GM23338 (cell line): ENCODE measurements at regions not wholly inside any gene's neighbourhood (a gene's known extent, or its start where the extent isn't known, plus 50 kb on each side); places are given as distances from the start of the nearest gene placed in this dataset.

Experiments used
- ATAC-seq: fragments of 200-7000 bp; cut with Tn5 transposase; 3 replicates; pipeline ENCODE4 v1.9.1; 2020
- DNase-seq: peaks from one replicate; pipeline ENCODE4 v3.0.0-alpha.2; 2015; ENCODE audit warnings: low spot score
- H2AFZ ChIP-seq: fragments of 200-600 bp; sonication (generic); 2 replicates; pipeline ENCODE4 v1.8.0; 2016; ENCODE audit warnings: antibody characterized with exemption, mild to moderate bottlenecking, moderate library complexity
- H3F3A ChIP-seq: fragments of 200-600 bp; sonication (generic); replicated peaks from 2 replicates; pipeline ENCODE4 v1.8.0; 2017; ENCODE audit warnings: antibody characterized with exemption, mixed run types, low read depth
- H3K27ac ChIP-seq: fragments of 200-600 bp; sonication (generic); 2 replicates; pipeline ENCODE4 v1.6.1; 2016; ENCODE audit warnings: low read depth
- H3K27me3 ChIP-seq: fragments of 200-600 bp; sonication (generic); 2 replicates; pipeline ENCODE4 v1.8.0; 2016; ENCODE audit warnings: mild to moderate bottlenecking, mixed run types, moderate library complexity; ENCODE audit not compliant: insufficient read depth
- H3K36me3 ChIP-seq: fragments of 200-600 bp; sonication (generic); 2 replicates; pipeline ENCODE4 v1.8.0; 2016; ENCODE audit warnings: mild to moderate bottlenecking; ENCODE audit not compliant: insufficient read depth
- H3K4me1 ChIP-seq: fragments of 200-600 bp; sonication (generic); 2 replicates; pipeline ENCODE4 v1.8.0; 2016; ENCODE audit warnings: mild to moderate bottlenecking, moderate library complexity; ENCODE audit not compliant: insufficient read depth
- H3K4me2 ChIP-seq: fragments of 200-600 bp; sonication (generic); 2 replicates; pipeline ENCODE4 v1.7.1; 2017; ENCODE audit warnings: mixed run types
- H3K4me3 ChIP-seq: fragments of 200-600 bp; sonication (generic); 2 replicates; pipeline ENCODE4 v1.6.1; 2016; ENCODE audit warnings: mixed run types
- H3K79me2 ChIP-seq: fragments of 200-600 bp; sonication (generic); replicated peaks from 2 replicates; pipeline ENCODE4 v1.8.0; 2017; ENCODE audit warnings: mild to moderate bottlenecking; ENCODE audit not compliant: insufficient read depth
- H3K9me2 ChIP-seq: fragments of 200-600 bp; sonication (generic); 2 replicates; pipeline ENCODE4 v1.8.0; 2017; ENCODE audit not compliant: insufficient read depth
- H4K20me1 ChIP-seq: fragments of 200-600 bp; sonication (generic); replicated peaks from 2 replicates; pipeline ENCODE4 v1.8.0; 2017; ENCODE audit warnings: mild to moderate bottlenecking; ENCODE audit not compliant: insufficient read depth
- H3K27ac Mint-ChIP-seq: 2 replicates; pipeline ENCODE4 v1.8.0; 2020; ENCODE audit warnings: inconsistent platforms, mild to moderate bottlenecking, moderate library complexity, mixed read lengths
- H3K27me3 Mint-ChIP-seq: 3 replicates; pipeline ENCODE4 v1.8.0; 2022; ENCODE audit warnings: low read depth, mild to moderate bottlenecking, moderate library complexity, mixed read lengths, inconsistent platforms; ENCODE audit not compliant: insufficient read depth, poor library complexity
- H3K36me3 Mint-ChIP-seq: 3 replicates; pipeline ENCODE4 v1.8.0; 2021; ENCODE audit warnings: low read depth, mild to moderate bottlenecking, inconsistent platforms, moderate library complexity, mixed read lengths
- H3K4me1 Mint-ChIP-seq: 3 replicates; pipeline ENCODE4 v1.8.0; 2020; ENCODE audit warnings: mild to moderate bottlenecking, inconsistent platforms, mixed read lengths
- H3K4me3 Mint-ChIP-seq: 3 replicates; pipeline ENCODE4 v1.8.0; 2021; ENCODE audit warnings: moderate library complexity, mild to moderate bottlenecking, inconsistent platforms, mixed read lengths
- H3K9me3 Mint-ChIP-seq: 3 replicates; pipeline ENCODE4 v1.8.0; 2020; ENCODE audit warnings: moderate library complexity, mild to moderate bottlenecking, inconsistent platforms, mixed read lengths
- CREB1 ChIP-seq: fragments of 250-450 bp; sonication (Bioruptor Pico); IDR thresholded peaks from 2 replicates; pipeline ENCODE4 v1.5.0; 2020; ENCODE audit warnings: low read depth, mild to moderate bottlenecking, moderate library complexity
- EZH2 ChIP-seq: fragments of 200-600 bp; sonication (generic); IDR thresholded peaks from one replicate; pipeline ENCODE4 v1.8.0; 2017; ENCODE audit warnings: antibody characterized with exemption, mild to moderate bottlenecking, low read depth; ENCODE audit not compliant: unreplicated experiment
- EZH2phosphoT487 ChIP-seq: fragments of 200-600 bp; sonication (generic); IDR thresholded peaks from one replicate; pipeline ENCODE4 v1.8.1; 2018; ENCODE audit warnings: antibody characterized with exemption; ENCODE audit not compliant: unreplicated experiment
- NANOG ChIP-seq: IDR thresholded peaks from 2 replicates; pipeline ENCODE4 v1.6.1; 2016; ENCODE audit warnings: antibody characterized with exemption, borderline replicate concordance
- ZNF114 ChIP-seq: fragments of 250-450 bp; sonication (Bioruptor Pico); IDR thresholded peaks from 2 replicates; pipeline ENCODE4 v1.5.0; 2020; ENCODE audit warnings: mild to moderate bottlenecking, moderate library complexity
- ZNF331 ChIP-seq: fragments of 250-450 bp; sonication (Bioruptor Pico); IDR thresholded peaks from 2 replicates; pipeline ENCODE4 v1.5.0; 2020; ENCODE audit warnings: low read depth, mild to moderate bottlenecking, moderate library complexity
- TF ChIP-seq, protein P1 (sequence below): fragments of 250-450 bp; sonication (Bioruptor Pico); IDR thresholded peaks from 2 replicates; pipeline ENCODE4 v1.5.0; 2020; ENCODE audit warnings: mild to moderate bottlenecking, moderate library complexity
- TF ChIP-seq, protein P2 (sequence below): IDR thresholded peaks from one replicate; pipeline ENCODE4 v1.6.1; 2018; ENCODE audit warnings: antibody characterized with exemption; ENCODE audit not compliant: unreplicated experiment

DNA sequence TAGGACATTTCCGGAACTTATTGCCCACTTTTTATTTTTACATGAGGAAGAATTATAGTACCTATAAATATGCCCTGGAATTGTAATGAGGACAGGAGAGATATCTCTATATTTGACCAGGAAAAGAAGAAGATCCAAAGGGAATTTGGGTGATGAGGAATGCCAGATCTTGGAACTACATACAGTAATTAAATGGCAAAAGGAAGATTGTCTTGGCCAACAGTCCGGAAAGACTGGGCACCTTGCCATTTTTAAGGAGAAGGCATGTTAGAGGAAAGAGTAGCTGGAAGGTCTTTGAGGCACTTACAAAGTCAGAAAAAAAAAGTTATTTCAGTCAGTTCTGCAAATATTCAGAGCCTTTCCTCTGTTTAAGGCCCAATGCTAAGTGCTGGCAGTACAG lies 616.4 kb downstream of the MED13L start:
- H3K27me3 Mint-ChIP-seq = no peaks in the 10 kb centered on the region
- no peaks in the 10 kb centered on the region for H3F3A ChIP-seq
- TF ChIP-seq ZNF331 (CRISPR knock-in tag) (no peak), EZH2phosphoT487 (no peak), NANOG (no peak), ZNF114 (CRISPR knock-in tag) (no peak), CREB1 (CRISPR knock-in tag) (no peak), EZH2 (no peak)
- TF ChIP-seq, protein P1, sequence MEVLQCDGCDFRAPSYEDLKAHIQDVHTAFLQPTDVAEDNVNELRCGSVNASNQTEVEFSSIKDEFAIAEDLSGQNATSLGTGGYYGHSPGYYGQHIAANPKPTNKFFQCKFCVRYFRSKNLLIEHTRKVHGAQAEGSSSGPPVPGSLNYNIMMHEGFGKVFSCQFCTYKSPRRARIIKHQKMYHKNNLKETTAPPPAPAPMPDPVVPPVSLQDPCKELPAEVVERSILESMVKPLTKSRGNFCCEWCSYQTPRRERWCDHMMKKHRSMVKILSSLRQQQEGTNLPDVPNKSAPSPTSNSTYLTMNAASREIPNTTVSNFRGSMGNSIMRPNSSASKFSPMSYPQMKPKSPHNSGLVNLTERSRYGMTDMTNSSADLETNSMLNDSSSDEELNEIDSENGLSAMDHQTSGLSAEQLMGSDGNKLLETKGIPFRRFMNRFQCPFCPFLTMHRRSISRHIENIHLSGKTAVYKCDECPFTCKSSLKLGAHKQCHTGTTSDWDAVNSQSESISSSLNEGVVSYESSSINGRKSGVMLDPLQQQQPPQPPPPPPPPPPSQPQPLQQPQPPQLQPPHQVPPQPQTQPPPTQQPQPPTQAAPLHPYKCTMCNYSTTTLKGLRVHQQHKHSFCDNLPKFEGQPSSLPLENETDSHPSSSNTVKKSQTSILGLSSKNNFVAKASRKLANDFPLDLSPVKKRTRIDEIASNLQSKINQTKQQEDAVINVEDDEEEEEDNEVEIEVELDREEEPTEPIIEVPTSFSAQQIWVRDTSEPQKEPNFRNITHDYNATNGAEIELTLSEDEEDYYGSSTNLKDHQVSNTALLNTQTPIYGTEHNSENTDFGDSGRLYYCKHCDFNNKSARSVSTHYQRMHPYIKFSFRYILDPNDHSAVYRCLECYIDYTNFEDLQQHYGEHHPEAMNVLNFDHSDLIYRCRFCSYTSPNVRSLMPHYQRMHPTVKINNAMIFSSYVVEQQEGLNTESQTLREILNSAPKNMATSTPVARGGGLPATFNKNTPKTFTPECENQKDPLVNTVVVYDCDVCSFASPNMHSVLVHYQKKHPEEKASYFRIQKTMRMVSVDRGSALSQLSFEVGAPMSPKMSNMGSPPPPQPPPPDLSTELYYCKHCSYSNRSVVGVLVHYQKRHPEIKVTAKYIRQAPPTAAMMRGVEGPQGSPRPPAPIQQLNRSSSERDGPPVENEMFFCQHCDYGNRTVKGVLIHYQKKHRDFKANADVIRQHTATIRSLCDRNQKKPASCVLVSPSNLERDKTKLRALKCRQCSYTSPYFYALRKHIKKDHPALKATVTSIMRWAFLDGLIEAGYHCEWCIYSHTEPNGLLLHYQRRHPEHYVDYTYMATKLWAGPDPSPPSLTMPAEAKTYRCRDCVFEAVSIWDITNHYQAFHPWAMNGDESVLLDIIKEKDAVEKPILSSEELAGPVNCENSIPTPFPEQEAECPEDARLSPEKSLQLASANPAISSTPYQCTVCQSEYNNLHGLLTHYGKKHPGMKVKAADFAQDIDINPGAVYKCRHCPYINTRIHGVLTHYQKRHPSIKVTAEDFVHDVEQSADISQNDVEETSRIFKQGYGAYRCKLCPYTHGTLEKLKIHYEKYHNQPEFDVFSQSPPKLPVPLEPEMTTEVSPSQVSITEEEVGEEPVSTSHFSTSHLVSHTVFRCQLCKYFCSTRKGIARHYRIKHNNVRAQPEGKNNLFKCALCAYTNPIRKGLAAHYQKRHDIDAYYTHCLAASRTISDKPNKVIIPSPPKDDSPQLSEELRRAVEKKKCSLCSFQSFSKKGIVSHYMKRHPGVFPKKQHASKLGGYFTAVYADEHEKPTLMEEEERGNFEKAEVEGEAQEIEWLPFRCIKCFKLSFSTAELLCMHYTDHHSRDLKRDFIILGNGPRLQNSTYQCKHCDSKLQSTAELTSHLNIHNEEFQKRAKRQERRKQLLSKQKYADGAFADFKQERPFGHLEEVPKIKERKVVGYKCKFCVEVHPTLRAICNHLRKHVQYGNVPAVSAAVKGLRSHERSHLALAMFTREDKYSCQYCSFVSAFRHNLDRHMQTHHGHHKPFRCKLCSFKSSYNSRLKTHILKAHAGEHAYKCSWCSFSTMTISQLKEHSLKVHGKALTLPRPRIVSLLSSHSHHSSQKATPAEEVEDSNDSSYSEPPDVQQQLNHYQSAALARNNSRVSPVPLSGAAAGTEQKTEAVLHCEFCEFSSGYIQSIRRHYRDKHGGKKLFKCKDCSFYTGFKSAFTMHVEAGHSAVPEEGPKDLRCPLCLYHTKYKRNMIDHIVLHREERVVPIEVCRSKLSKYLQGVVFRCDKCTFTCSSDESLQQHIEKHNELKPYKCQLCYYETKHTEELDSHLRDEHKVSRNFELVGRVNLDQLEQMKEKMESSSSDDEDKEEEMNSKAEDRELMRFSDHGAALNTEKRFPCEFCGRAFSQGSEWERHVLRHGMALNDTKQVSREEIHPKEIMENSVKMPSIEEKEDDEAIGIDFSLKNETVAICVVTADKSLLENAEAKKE (CRISPR knock-in tag) = no peak
- TF ChIP-seq, protein P2, sequence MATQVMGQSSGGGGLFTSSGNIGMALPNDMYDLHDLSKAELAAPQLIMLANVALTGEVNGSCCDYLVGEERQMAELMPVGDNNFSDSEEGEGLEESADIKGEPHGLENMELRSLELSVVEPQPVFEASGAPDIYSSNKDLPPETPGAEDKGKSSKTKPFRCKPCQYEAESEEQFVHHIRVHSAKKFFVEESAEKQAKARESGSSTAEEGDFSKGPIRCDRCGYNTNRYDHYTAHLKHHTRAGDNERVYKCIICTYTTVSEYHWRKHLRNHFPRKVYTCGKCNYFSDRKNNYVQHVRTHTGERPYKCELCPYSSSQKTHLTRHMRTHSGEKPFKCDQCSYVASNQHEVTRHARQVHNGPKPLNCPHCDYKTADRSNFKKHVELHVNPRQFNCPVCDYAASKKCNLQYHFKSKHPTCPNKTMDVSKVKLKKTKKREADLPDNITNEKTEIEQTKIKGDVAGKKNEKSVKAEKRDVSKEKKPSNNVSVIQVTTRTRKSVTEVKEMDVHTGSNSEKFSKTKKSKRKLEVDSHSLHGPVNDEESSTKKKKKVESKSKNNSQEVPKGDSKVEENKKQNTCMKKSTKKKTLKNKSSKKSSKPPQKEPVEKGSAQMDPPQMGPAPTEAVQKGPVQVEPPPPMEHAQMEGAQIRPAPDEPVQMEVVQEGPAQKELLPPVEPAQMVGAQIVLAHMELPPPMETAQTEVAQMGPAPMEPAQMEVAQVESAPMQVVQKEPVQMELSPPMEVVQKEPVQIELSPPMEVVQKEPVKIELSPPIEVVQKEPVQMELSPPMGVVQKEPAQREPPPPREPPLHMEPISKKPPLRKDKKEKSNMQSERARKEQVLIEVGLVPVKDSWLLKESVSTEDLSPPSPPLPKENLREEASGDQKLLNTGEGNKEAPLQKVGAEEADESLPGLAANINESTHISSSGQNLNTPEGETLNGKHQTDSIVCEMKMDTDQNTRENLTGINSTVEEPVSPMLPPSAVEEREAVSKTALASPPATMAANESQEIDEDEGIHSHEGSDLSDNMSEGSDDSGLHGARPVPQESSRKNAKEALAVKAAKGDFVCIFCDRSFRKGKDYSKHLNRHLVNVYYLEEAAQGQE = no peak

More for the DNA sequence above, 616.4 kb downstream of the MED13L start:
- H3K36me3 Mint-ChIP-seq = no peaks in the 10 kb centered on the region
- no peak overlapping the region for H3K27ac Mint-ChIP-seq
- Histone ChIP-seq H3K27ac (no peak overlapping the region), H3K9me2 (peaks cover 4% of the 10 kb centered on the region; the same call in 1 of the 2 replicates), H3K4me2 (no peak overlapping the region), H3K4me3 (no peak overlapping the region), H3K79me2 (no peaks in the 10 kb centered on the region), H3K27me3 (no peaks in the 10 kb centered on the region), H3K36me3 (no peaks in the 10 kb centered on the region), H4K20me1 (no peaks in the 10 kb centered on the region), H3K4me1 (no peaks in the 10 kb centered on the region), H2AFZ (no peak overlapping the region)
- DNase-seq (no peak), ATAC-seq (no peak)
- no peaks in the 10 kb centered on the region for H3K9me3 Mint-ChIP-seq
- no peak overlapping the region for H3K4me3 Mint-ChIP-seq
- H3K4me1 Mint-ChIP-seq = no peaks in the 10 kb centered on the region
